Adipocyte (in vitro differentiated cells): ENCODE measurements at regions not wholly inside any gene's neighbourhood (a gene's known extent, or its start where the extent isn't known, plus 50 kb on each side); places are given as distances from the start of the nearest gene placed in this dataset.

Experiments
- DNase-seq: peaks from one replicate; pipeline ENCODE4 v3.0.0-alpha.2; 2015; ENCODE audit warnings: low read depth
- H3K27me3 ChIP-seq: replicated peaks from 2 replicates; pipeline ENCODE4 v1.7.0; 2013; ENCODE audit warnings: mild to moderate bottlenecking, low read length, moderate library complexity; ENCODE audit not compliant: control insufficient read depth, insufficient read depth
- H3K36me3 ChIP-seq: 2 replicates; pipeline ENCODE4 v1.7.0; 2013; ENCODE audit warnings: low read length, mild to moderate bottlenecking, moderate library complexity; ENCODE audit not compliant: control insufficient read depth, insufficient read depth, severe bottlenecking
- H3K4me1 ChIP-seq: 2 replicates; pipeline ENCODE4 v1.7.0; 2013; ENCODE audit warnings: mild to moderate bottlenecking, low read length, moderate library complexity; ENCODE audit not compliant: control insufficient read depth, insufficient read depth
- H3K4me3 ChIP-seq: 2 replicates; pipeline ENCODE4 v1.7.0; 2013; ENCODE audit warnings: mild to moderate bottlenecking, low read length, moderate library complexity
- H3K9ac ChIP-seq: 2 replicates; pipeline ENCODE4 v1.7.0; 2013; ENCODE audit warnings: mild to moderate bottlenecking, low read length, moderate library complexity
- H3K9me3 ChIP-seq: 2 replicates; pipeline ENCODE4 v1.7.0; 2013; ENCODE audit warnings: mild to moderate bottlenecking, low read length, moderate library complexity; ENCODE audit not compliant: control insufficient read depth

DNA sequence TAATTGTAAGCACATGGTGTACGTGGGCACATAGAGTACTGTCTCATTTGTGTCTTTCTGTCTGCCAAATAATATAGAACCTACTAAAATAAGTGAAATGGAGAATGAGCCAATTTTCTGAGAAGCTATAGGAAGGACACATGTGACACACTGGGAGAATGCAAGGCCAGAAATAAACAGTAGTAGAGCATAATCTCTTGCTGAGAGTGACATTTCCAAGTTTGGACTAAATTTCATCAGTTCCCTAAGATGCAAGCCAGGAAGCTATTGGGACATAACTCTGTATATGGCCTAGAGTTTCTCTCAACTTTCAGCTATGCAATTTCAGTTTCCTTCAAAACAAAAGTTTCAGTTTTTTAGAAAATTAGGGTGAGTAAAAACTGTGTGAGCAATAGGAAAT, 638.7 kb downstream of the PCDH18 start:
- DNase-seq = peak; percentile 79
- Histone ChIP-seq H3K36me3 (no peaks in the 10 kb centered on the region), H3K9me3 (no peaks in the 10 kb centered on the region), H3K4me1 (peaks cover 14% of the 10 kb centered on the region), H3K4me3 (peak overlapping the region; percentile 40), H3K27me3 (no peaks in the 10 kb centered on the region), H3K9ac (no peak overlapping the region)

DNA sequence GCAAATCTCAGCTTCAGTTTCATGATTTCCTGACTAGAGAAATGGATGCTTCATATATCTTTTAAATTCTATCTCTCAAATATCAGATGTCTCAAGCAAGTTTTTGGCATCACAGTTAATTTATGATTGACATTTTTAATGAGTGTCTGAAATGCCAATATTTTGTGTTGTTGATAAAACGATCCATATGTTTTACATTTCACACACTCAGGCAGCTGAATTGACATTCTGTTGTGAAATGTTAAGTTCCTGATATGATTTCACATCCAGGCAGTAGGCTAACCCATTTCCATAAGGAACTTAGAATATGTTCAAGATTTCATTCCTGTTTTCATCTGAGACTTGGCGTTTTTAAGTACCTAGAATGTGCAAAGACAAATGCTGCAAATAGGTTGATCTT, 650.6 kb downstream of the PCDH18 start:
- DNase-seq = peak; percentile 7
- no peak overlapping the region for H3K4me3 ChIP-seq
- H3K9me3 ChIP-seq = no peaks in the 10 kb centered on the region
- no peaks in the 10 kb centered on the region for H3K27me3 ChIP-seq
- no peaks in the 10 kb centered on the region for H3K36me3 ChIP-seq
- H3K4me1 ChIP-seq = no peaks in the 10 kb centered on the region
- no peak overlapping the region for H3K9ac ChIP-seq

DNA sequence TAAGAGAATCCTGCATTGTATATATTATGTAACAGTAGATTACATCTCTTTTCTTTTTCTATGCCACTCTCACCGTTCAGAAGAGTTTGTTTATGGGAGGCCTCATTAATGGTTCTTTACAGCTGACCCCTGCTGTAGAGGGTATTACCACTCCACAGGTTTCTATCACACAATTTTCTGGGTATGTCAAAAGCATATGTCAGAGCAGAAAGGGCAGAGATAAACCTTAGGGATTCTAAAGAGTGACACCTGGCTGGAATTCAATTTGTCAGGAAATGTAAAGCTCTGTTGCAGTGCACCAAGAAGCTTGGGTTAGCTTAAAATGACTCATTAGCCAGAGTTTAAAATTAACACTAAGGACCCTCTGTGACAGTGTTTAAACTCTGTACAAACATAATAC, 658.7 kb downstream of the PCDH18 start:
- H3K4me1 ChIP-seq = no peaks in the 10 kb centered on the region
- no peak overlapping the region for H3K4me3 ChIP-seq
- H3K9ac ChIP-seq = no peak overlapping the region
- H3K36me3 ChIP-seq = no peaks in the 10 kb centered on the region
- H3K27me3 ChIP-seq = no peaks in the 10 kb centered on the region
- H3K9me3 ChIP-seq = no peaks in the 10 kb centered on the region
- DNase-seq = no peak

DNA sequence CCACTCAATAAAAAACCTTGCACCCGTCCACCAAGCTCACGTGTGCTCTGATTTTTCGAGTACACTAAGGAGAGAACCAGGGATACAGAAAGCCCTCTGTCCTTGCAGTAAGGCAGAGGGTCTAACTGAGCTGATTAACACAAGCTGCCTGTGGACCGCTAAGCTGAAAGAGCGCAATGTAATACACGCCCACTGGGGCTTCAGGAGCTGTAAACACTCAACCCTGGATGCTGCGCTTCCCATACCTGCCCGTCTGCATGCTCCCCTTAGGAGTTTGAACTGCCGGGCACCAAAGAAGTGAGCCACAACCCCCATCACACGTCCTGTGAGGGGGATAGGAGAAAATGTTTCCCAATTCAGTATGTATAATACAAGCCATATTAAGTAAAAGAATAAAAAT, 664.8 kb downstream of the PCDH18 start:
- H3K9me3 ChIP-seq = no peaks in the 10 kb centered on the region
- H3K36me3 ChIP-seq = no peaks in the 10 kb centered on the region
- H3K4me1 ChIP-seq = peaks cover 18% of the 10 kb centered on the region
- no peak for DNase-seq
- no peak overlapping the region for H3K4me3 ChIP-seq
- H3K27me3 ChIP-seq = no peaks in the 10 kb centered on the region
- H3K9ac ChIP-seq = no peak overlapping the region

DNA sequence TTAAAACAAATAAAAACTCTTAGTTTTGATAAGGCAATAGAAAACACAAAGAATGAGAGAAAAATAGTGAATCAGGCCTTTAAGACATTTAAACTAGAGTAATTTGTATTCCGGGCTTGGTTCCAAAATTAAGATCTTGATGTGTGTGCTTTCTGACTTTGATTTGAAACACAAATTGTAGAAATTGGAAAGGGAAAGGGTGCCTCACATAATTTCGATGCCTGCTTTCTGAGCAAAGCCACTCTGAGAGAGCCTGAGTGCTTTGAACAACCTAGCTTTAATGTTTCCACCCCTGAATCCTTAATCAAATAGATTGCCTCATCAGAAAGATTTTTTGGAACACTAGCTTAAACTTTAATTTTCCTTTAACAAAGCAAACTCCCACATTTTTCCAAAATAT, 666.8 kb downstream of the PCDH18 start:
- Histone ChIP-seq H3K4me3 (no peak overlapping the region), H3K4me1 (peaks cover 18% of the 10 kb centered on the region), H3K36me3 (no peaks in the 10 kb centered on the region), H3K9ac (no peak overlapping the region), H3K9me3 (no peaks in the 10 kb centered on the region), H3K27me3 (no peaks in the 10 kb centered on the region)
- peak; percentile 70 for DNase-seq

- Histone ChIP-seq H3K9me3 (no peaks in the 10 kb centered on the region), H3K4me1 (peaks cover 18% of the 10 kb centered on the region), H3K9ac (peak overlapping the region; percentile 7), H3K36me3 (no peaks in the 10 kb centered on the region), H3K27me3 (no peaks in the 10 kb centered on the region), H3K4me3 (no peak overlapping the region)
- DNase-seq = peak; percentile 95
Measured at GRCh38 chr4:136864604-136865185, 667.6 kb downstream of the PCDH18 start.

- H3K4me3 ChIP-seq = no peak overlapping the region
- H3K9me3 ChIP-seq = no peaks in the 10 kb centered on the region
- H3K4me1 ChIP-seq = peaks cover 20% of the 10 kb centered on the region
- peak; percentile 16 for DNase-seq
- H3K9ac ChIP-seq = peak overlapping the region; percentile 7
- H3K36me3 ChIP-seq = no peaks in the 10 kb centered on the region
- H3K27me3 ChIP-seq = no peaks in the 10 kb centered on the region
Measured at GRCh38 chr4:136863756-136864155, 668.5 kb downstream of the PCDH18 start.

GRCh38 chr4:136862653-136863052, 669.6 kb downstream of the PCDH18 start:
- Histone ChIP-seq H3K9me3 (no peaks in the 10 kb centered on the region), H3K4me1 (peaks cover 24% of the 10 kb centered on the region), H3K36me3 (no peaks in the 10 kb centered on the region), H3K4me3 (no peak overlapping the region), H3K9ac (no peak overlapping the region), H3K27me3 (no peaks in the 10 kb centered on the region)
- no peak for DNase-seq

- Histone ChIP-seq H3K4me1 (peaks cover 24% of the 10 kb centered on the region), H3K36me3 (no peaks in the 10 kb centered on the region), H3K9ac (no peak overlapping the region), H3K4me3 (no peak overlapping the region), H3K9me3 (no peaks in the 10 kb centered on the region), H3K27me3 (no peaks in the 10 kb centered on the region)
- peak; percentile 34 for DNase-seq
Measured at GRCh38 chr4:136861091-136861490, 671.2 kb downstream of the PCDH18 start.

DNA sequence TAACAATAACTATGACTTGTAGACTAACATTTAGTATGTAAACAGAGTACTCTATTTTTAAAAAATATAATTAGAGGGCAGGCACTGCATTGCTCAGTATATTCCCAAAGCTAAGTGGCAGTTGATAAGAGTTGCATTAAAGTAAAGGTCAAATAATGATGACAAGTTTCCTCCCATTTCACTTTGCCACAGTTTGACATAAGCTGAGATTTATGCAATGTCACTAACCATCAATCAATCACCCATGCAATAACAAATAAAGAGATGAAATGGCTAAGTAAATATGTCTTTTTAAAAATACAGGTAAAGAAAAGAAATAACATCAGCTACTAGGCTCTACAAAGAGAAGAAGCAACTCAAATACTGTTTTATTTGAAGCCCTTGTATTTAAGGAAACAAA, 673.4 kb downstream of the PCDH18 start:
- no peak overlapping the region for H3K9ac ChIP-seq
- H3K27me3 ChIP-seq = no peaks in the 10 kb centered on the region
- H3K4me1 ChIP-seq = peaks cover 11% of the 10 kb centered on the region
- H3K36me3 ChIP-seq = no peaks in the 10 kb centered on the region
- H3K4me3 ChIP-seq = no peak overlapping the region
- peaks cover 3% of the 10 kb centered on the region for H3K9me3 ChIP-seq
- DNase-seq = no peak

GRCh38 chr4:136855886-136856285, 676.4 kb downstream of the PCDH18 start:
- Histone ChIP-seq H3K27me3 (no peaks in the 10 kb centered on the region), H3K36me3 (no peaks in the 10 kb centered on the region), H3K9ac (no peak overlapping the region), H3K4me3 (no peak overlapping the region), H3K4me1 (peaks cover 6% of the 10 kb centered on the region), H3K9me3 (peaks cover 3% of the 10 kb centered on the region)
- DNase-seq = no peak

GRCh38 chr4:136850446-136850845, 681.8 kb downstream of the PCDH18 start:
- no peaks in the 10 kb centered on the region for H3K4me1 ChIP-seq
- DNase-seq = no peak
- H3K4me3 ChIP-seq = no peak overlapping the region
- peaks cover 3% of the 10 kb centered on the region for H3K9me3 ChIP-seq
- no peaks in the 10 kb centered on the region for H3K27me3 ChIP-seq
- H3K36me3 ChIP-seq = no peaks in the 10 kb centered on the region
- no peak overlapping the region for H3K9ac ChIP-seq
